A673 (cell line): ENCODE measurements at regions not wholly inside any gene's neighbourhood (a gene's known extent, or its start where the extent isn't known, plus 50 kb on each side); places are given as distances from the start of the nearest gene placed in this dataset.

Source experiments
- BruUV-seq: library from RNA; stranded (reverse); fragments of 400-500 nt; replicated peaks from 2 replicates; lab custom pipeline; 2021; lab: Mats Ljungman, UMichigan
- CTCF ChIA-PET: fragments of 300-600 bp; sonication (Branson Sonifier 250); formaldehyde crosslinking; loops from one replicate; lab custom pipeline; 2022; ENCODE audit warnings: antibody characterized with exemption; lab: Charles Lee
- POLR2A ChIA-PET: fragments of 300-600 bp; sonication (Branson Sonifier 250); formaldehyde crosslinking; loops from one replicate; lab custom pipeline; 2022; ENCODE audit warnings: antibody characterized with exemption; ENCODE audit not compliant: low non-redundant PET; lab: Charles Lee
- DNase-seq: peaks from one replicate; pipeline ENCODE4 v3.0.0-alpha.2; 2015; ENCODE audit warnings: low spot score
- H3K27ac ChIP-seq: fragments of 200-600 bp; sonication (generic); 2 replicates; pipeline ENCODE4 v1.5.1; 2016; ENCODE audit warnings: mixed run types, low read depth, mild to moderate bottlenecking, mixed read lengths, antibody characterized with exemption, low read length; ENCODE audit not compliant: poor library complexity, severe bottlenecking
- H3K27me3 ChIP-seq: fragments of 200-600 bp; sonication (generic); replicated peaks from 2 replicates; pipeline ENCODE4 v1.6.1; 2017; ENCODE audit warnings: mixed run types, low read depth, mild to moderate bottlenecking, mixed read lengths, antibody characterized with exemption, low read length; ENCODE audit not compliant: insufficient read depth, poor library complexity
- H3K36me3 ChIP-seq: fragments of 200-600 bp; sonication (generic); 2 replicates; pipeline ENCODE4 v1.6.1; 2016; ENCODE audit warnings: mixed run types, mild to moderate bottlenecking, mixed read lengths, antibody characterized with exemption, low read length; ENCODE audit not compliant: insufficient read depth, poor library complexity, severe bottlenecking
- H3K4me1 ChIP-seq: fragments of 200-600 bp; sonication (generic); 2 replicates; pipeline ENCODE4 v1.6.1; 2017; ENCODE audit warnings: mixed run types, mild to moderate bottlenecking, mixed read lengths, antibody characterized with exemption, low read length; ENCODE audit not compliant: insufficient read depth, poor library complexity, severe bottlenecking
- H3K4me3 ChIP-seq: fragments of 200-600 bp; sonication (generic); 2 replicates; pipeline ENCODE4 v1.5.1; 2016; ENCODE audit warnings: low read depth, mixed run types, mild to moderate bottlenecking, mixed read lengths, low read length; ENCODE audit not compliant: poor library complexity, severe bottlenecking
- H3K9me3 ChIP-seq: fragments of 200-600 bp; sonication (generic); 2 replicates; pipeline ENCODE4 v1.6.1; 2016; ENCODE audit warnings: mixed run types, low read depth, mild to moderate bottlenecking, mixed read lengths, antibody characterized with exemption, low read length; ENCODE audit not compliant: poor library complexity, severe bottlenecking
- CTCF ChIP-seq: fragments of 300-800, 200-600 bp; sonication (generic); conservative IDR thresholded peaks from 2 replicates; pipeline ENCODE4 v1.5.1; 2017; ENCODE audit warnings: low read depth, mild to moderate bottlenecking, antibody characterized with exemption, low read length, moderate library complexity, mixed read lengths
- EZH2 ChIP-seq: fragments of 200-600 bp; sonication (generic); IDR thresholded peaks from 2 replicates; pipeline ENCODE4 v1.6.1; 2017; ENCODE audit warnings: borderline replicate concordance, low read depth, mild to moderate bottlenecking, mixed read lengths, antibody characterized with exemption, low read length; ENCODE audit not compliant: poor library complexity, severe bottlenecking
- intact Hi-C: fragments of 100-400 bp; cut with micrococcal nuclease; formaldehyde crosslinking; loops from one replicate; pipeline ENCODE4 v1.10.0; 2022; ENCODE audit not compliant: unreplicated experiment

DNA sequence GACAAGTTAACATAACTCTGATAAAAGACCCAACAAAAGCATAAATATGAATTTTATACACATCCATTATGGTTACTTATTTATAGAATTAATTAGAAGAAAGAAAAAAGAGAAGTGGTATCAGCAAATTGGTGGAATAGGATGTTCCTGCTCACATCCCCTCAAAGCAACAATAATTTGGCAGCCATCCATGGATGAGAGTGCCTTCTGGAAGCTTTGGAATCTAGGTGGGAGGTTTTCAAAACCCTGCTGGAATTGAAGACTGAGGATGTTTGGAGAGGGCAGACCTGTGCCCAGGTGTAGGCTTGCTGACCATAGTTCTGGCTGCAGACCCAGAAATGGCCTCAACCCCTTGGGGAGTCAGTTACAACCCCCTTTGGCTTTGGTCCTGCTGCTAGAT is 91.2 kb downstream of the EDEM1 start:
- BruUV-seq: no TSS peak
- no peak for DNase-seq
- Histone ChIP-seq H3K36me3 (no peaks in the 10 kb centered on the region), H3K4me3 (no peak overlapping the region), H3K9me3 (peaks cover 8% of the 10 kb centered on the region), H3K27ac (no peak overlapping the region), H3K27me3 (peaks cover 4% of the 10 kb centered on the region), H3K4me1 (no peaks in the 10 kb centered on the region)
- ChIA-PET CTCF (no interaction called here), POLR2A (no interaction called here)
- intact Hi-C loops: no loop called here
- no peak for TF ChIP-seq CTCF
- TF ChIP-seq EZH2: no peak

DNA sequence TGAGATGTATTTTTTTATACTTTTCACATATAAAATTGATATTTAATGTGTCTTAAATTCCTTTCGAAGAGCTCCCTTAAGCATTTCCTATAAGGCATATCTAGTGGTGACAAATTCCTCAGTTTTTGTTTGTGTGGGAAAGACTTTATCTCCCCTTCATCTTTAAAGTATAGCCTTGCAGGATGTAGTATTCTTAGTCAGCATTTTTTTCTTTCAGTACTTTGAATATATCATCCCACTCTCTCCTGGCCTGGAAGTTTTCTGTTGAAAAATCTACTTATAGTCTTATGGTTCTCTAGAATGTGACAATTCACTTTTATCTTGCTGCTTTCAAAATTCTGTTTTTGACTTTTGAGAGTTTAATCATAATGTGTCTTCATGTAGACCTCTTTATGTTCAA is 95.2 kb downstream of the EDEM1 start:
- Histone ChIP-seq H3K27me3 (no peaks in the 10 kb centered on the region), H3K27ac (no peak overlapping the region), H3K36me3 (no peaks in the 10 kb centered on the region), H3K9me3 (peaks cover 8% of the 10 kb centered on the region), H3K4me3 (no peak overlapping the region), H3K4me1 (no peaks in the 10 kb centered on the region)
- CTCF ChIA-PET: no interaction called here
- TF ChIP-seq CTCF (no peak), EZH2 (no peak)
- no peak for DNase-seq
- intact Hi-C loops: no loop called here
- POLR2A ChIA-PET: no interaction called here
- BruUV-seq: no TSS peak

- CTCF ChIA-PET: no interaction called here
These were observed 97.9 kb downstream of the EDEM1 start for GRCh38 chr3:5285439-5285838.

More at GRCh38 chr3:5285439-5285838, 97.9 kb downstream of the EDEM1 start:
- POLR2A ChIA-PET: no interaction called here
- BruUV-seq: no TSS peak
- Histone ChIP-seq H3K4me3 (no peak overlapping the region), H3K9me3 (peaks cover 8% of the 10 kb centered on the region), H3K27ac (no peak overlapping the region), H3K4me1 (no peaks in the 10 kb centered on the region), H3K36me3 (no peaks in the 10 kb centered on the region), H3K27me3 (no peaks in the 10 kb centered on the region)
- no peak for TF ChIP-seq CTCF
- no peak for TF ChIP-seq EZH2
- intact Hi-C loops: no loop called here
- DNase-seq: no peak
